OCI-LY3 (cell line): ENCODE measurements at regions not wholly inside any gene's neighbourhood (a gene's known extent, or its start where the extent isn't known, plus 50 kb on each side); places are given as distances from the start of the nearest gene placed in this dataset.

Experiments used
- H2AFZ ChIP-seq: fragments of 200-600, 300-600 bp; shearing (Covaris generic); 2 replicates; pipeline ENCODE4 v1.6.0; 2014; ENCODE audit warnings: antibody characterized with exemption, low read depth, low read length
- H3K27ac ChIP-seq: fragments of 200-600, 300-600 bp; sonication (generic); 2 replicates; pipeline ENCODE4 v1.5.1; 2014; ENCODE audit warnings: mild to moderate bottlenecking, low read length, moderate library complexity, mixed read lengths
- H3K27me3 ChIP-seq: fragments of 200-600, 300-600 bp; sonication (generic); 2 replicates; pipeline ENCODE4 v1.6.1; 2014; ENCODE audit warnings: low read depth, low read length, mixed read lengths
- H3K36me3 ChIP-seq: fragments of 200-600, 300-600 bp; sonication (generic); replicated peaks from 2 replicates; pipeline ENCODE3; 2014; ENCODE audit warnings: low read depth, low read length, mixed read lengths
- H3K4me1 ChIP-seq: fragments of 300-600, 200-600 bp; sonication (generic); 2 replicates; pipeline ENCODE4 v1.6.1; 2014; ENCODE audit warnings: low read length, mixed read lengths
- H3K4me2 ChIP-seq: fragments of 200-600, 300-600 bp; sonication (generic); 2 replicates; pipeline ENCODE4 v1.6.1; 2014; ENCODE audit warnings: low read length, mixed read lengths
- H3K4me3 ChIP-seq: fragments of 300-600, 200-600 bp; sonication (generic); 2 replicates; pipeline ENCODE4 v1.5.1; 2014; ENCODE audit warnings: antibody characterized with exemption, mild to moderate bottlenecking, low read length, moderate library complexity
- H3K79me2 ChIP-seq: fragments of 300-600, 200-600 bp; shearing (Covaris generic); 2 replicates; pipeline ENCODE4 v1.6.1; 2014; ENCODE audit warnings: mild to moderate bottlenecking, low read length, mixed read lengths
- H3K9ac ChIP-seq: fragments of 300-600, 200-600 bp; shearing (Covaris generic); 2 replicates; pipeline ENCODE4 v1.6.0; 2014; ENCODE audit warnings: mild to moderate bottlenecking, low read length, moderate library complexity
- H3K9me3 ChIP-seq: fragments of 200-600, 300-600 bp; shearing (Covaris generic); 2 replicates; pipeline ENCODE4 v1.6.1; 2014; ENCODE audit warnings: low read length, mixed read lengths; ENCODE audit not compliant: insufficient read depth
- H4K20me1 ChIP-seq: fragments of 200-600, 300-600 bp; sonication (generic); 2 replicates; pipeline ENCODE4 v1.6.1; 2016; ENCODE audit warnings: low read length, mixed read lengths; ENCODE audit not compliant: insufficient read depth
- EZH2phosphoT487 ChIP-seq: fragments of 200-600 bp; shearing (Covaris generic); IDR thresholded peaks from 2 replicates; pipeline ENCODE4 v1.6.1; 2018; ENCODE audit warnings: antibody characterized with exemption, mixed run types, low read depth
- TF ChIP-seq, protein P1 (sequence below): fragments of 200-600, 300-600 bp; sonication (generic); IDR thresholded peaks from 2 replicates; pipeline ENCODE4 v1.5.1; 2014; ENCODE audit warnings: antibody characterized with exemption, low read length, low read depth

DNA sequence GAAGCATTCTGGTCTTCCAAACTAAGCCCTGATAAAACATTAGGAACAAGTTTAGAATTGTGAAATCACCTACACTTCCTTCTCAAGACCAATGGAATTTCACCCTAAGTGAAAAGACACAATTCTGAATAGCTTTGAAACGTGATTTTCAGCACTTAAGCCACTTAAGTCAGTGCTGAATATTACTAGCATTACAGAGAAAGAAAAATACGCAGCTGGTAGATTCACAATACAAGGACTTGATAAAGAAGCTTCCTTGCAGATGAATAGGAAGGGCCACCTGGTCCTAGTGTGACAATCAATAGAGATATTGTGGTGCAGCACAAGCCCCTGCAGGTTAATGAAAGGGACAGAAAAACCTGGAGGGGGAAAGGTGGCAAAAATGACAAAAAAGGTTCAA is 353.1 kb upstream of the ALCAM start:
- H3K79me2 ChIP-seq, result no peaks in the 10 kb centered on the region

DNA sequence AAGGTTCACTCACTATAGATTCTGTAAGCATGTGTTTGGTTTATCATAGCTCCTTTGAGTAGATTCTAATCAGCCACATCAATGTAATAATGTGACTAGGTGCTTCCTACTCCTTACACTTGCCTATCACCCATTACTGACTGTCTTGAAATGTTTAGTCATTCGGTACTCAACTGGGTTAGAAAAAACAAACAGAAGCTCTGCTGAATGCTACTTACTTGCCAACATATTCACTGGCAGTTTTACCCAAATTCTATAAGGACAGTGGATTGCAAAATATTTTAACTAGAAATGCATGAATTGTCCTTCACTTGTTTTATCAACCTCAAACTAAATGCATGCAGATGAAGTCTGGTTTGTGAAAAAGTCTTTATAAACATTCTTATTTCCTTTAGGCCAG is 352.1 kb upstream of the ALCAM start:
- Histone ChIP-seq H3K79me2 (no peaks in the 10 kb centered on the region), H3K4me2 (no peak overlapping the region), H3K4me3 (no peak overlapping the region), H3K9ac (no peak overlapping the region), H3K36me3 (no peaks in the 10 kb centered on the region), H2AFZ (no peak overlapping the region), H3K27ac (no peak overlapping the region), H3K4me1 (no peaks in the 10 kb centered on the region), H3K27me3 (no peaks in the 10 kb centered on the region), H4K20me1 (no peaks in the 10 kb centered on the region), H3K9me3 (no peaks in the 10 kb centered on the region)
- TF ChIP-seq, protein P1, sequence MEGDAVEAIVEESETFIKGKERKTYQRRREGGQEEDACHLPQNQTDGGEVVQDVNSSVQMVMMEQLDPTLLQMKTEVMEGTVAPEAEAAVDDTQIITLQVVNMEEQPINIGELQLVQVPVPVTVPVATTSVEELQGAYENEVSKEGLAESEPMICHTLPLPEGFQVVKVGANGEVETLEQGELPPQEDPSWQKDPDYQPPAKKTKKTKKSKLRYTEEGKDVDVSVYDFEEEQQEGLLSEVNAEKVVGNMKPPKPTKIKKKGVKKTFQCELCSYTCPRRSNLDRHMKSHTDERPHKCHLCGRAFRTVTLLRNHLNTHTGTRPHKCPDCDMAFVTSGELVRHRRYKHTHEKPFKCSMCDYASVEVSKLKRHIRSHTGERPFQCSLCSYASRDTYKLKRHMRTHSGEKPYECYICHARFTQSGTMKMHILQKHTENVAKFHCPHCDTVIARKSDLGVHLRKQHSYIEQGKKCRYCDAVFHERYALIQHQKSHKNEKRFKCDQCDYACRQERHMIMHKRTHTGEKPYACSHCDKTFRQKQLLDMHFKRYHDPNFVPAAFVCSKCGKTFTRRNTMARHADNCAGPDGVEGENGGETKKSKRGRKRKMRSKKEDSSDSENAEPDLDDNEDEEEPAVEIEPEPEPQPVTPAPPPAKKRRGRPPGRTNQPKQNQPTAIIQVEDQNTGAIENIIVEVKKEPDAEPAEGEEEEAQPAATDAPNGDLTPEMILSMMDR, result no peak
- TF ChIP-seq EZH2phosphoT487, result no peak

More for the DNA sequence above, 353.1 kb upstream of the ALCAM start:
- Histone ChIP-seq H3K9me3 (peaks cover 2% of the 10 kb centered on the region; the same call in 1 of the 2 replicates), H3K4me1 (no peaks in the 10 kb centered on the region), H3K27ac (no peak overlapping the region), H3K27me3 (no peaks in the 10 kb centered on the region), H3K4me2 (no peak overlapping the region), H3K4me3 (no peak overlapping the region), H3K36me3 (no peaks in the 10 kb centered on the region), H4K20me1 (no peaks in the 10 kb centered on the region), H2AFZ (no peak overlapping the region), H3K9ac (no peak overlapping the region)
- no peak for TF ChIP-seq EZH2phosphoT487
- TF ChIP-seq, protein P1, result no peak

DNA sequence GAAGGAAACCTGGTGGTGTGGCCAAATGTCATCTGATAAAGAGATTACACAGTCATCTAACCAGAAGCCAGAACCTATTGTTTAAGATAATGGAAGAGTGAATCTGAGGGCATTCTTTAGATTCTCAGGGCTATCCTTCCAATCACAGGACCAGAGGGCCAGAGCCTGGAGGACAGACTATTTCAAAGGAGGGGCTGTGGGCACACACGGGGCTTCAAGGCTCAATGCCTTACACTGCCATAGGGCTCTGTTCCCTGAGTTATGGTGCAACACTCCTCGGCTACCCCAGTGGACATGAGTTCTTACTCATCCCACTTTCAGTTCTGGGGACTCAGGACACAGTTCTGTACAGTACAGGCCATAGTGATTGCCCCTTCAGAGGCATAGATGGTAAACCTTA is 343.9 kb upstream of the ALCAM start:
- Histone ChIP-seq H4K20me1 (no peaks in the 10 kb centered on the region), H3K27me3 (no peaks in the 10 kb centered on the region), H3K9me3 (no peaks in the 10 kb centered on the region), H3K4me2 (no peak overlapping the region), H3K4me3 (no peak overlapping the region), H2AFZ (no peak overlapping the region), H3K36me3 (no peaks in the 10 kb centered on the region), H3K4me1 (no peaks in the 10 kb centered on the region), H3K9ac (no peak overlapping the region), H3K79me2 (no peaks in the 10 kb centered on the region), H3K27ac (no peak overlapping the region)
- TF ChIP-seq EZH2phosphoT487, result no peak
- TF ChIP-seq, protein P1, result no peak

DNA sequence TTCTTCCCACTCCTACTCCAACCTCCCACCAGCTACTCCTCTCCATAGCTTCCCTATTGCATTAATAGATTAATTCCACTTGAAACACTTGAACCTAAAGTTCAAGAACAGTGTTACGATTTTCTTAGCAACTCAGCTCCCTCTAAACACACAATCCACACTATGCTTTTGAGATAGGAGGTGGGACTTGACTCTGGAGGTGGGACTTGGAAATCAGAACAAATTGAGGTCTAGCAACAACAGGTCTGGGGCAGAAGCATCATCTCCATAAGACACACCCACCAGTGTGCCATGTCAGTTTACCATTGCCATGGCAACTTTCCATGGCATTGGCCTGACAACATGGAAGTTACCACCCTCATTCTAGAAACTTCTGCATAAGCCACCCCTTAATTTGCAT is 336.5 kb upstream of the ALCAM start:
- H3K36me3 ChIP-seq, result no peaks in the 10 kb centered on the region
- no peaks in the 10 kb centered on the region for H3K27me3 ChIP-seq
- H3K9ac ChIP-seq, result no peak overlapping the region
- H3K4me3 ChIP-seq, result no peak overlapping the region
- no peak overlapping the region for H3K4me2 ChIP-seq
- H3K27ac ChIP-seq, result no peak overlapping the region
- H3K79me2 ChIP-seq, result no peaks in the 10 kb centered on the region
- no peak overlapping the region for H2AFZ ChIP-seq
- H3K4me1 ChIP-seq, result no peaks in the 10 kb centered on the region
- no peaks in the 10 kb centered on the region for H3K9me3 ChIP-seq
- no peaks in the 10 kb centered on the region for H4K20me1 ChIP-seq
- TF ChIP-seq, protein P1, result no peak
- no peak for TF ChIP-seq EZH2phosphoT487
